ENCODE measurements at regions not wholly inside any gene's neighbourhood (a gene's known extent, or its start where the extent isn't known, plus 50 kb on each side); places are given as distances from the start of the nearest gene placed in this dataset.
"Not testable (repeated sequence)": the region's sequence is repeated elsewhere in the genome, so short reads cannot be mapped to it uniquely, and the experiment has no call there.

DNA sequence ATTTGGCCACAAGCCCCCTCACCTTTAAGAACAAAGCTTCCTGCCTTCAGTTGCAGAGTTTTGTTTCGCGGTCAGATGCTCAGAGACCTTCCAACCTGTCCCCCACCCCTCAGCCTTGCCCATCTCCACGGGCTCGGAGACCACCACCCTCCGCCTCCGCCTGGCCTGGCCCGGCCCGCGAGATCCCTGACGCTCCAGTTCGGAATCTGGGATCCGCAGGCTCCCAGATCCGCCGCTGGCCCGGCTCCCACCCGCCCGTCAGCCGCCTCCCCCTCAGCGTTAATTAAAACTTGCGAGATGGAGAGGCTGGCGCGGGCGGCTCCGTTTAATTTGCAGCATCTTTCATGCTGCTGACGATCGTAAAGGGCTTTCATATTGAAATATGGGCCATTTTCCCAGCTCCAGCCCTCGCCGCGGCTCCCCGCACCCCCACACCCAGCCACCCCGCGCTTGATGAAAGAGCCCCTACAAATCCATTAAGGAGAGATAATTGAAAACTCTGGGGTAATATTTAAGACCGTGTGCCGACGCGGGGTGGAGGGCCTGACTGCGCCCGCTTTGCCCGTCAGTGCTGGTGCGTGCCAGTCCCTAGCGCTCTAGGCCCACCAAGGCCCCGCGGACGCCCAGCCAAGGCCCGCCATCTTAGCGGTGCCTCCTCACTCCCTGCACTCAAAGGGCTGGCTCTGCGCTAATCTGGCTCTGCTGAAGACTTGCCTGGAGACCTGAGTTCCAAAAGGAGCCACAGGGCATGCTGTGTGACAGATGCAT, 940.7 kb upstream of the DEFB115 start:
- TF ChIP-seq, protein P1, sequence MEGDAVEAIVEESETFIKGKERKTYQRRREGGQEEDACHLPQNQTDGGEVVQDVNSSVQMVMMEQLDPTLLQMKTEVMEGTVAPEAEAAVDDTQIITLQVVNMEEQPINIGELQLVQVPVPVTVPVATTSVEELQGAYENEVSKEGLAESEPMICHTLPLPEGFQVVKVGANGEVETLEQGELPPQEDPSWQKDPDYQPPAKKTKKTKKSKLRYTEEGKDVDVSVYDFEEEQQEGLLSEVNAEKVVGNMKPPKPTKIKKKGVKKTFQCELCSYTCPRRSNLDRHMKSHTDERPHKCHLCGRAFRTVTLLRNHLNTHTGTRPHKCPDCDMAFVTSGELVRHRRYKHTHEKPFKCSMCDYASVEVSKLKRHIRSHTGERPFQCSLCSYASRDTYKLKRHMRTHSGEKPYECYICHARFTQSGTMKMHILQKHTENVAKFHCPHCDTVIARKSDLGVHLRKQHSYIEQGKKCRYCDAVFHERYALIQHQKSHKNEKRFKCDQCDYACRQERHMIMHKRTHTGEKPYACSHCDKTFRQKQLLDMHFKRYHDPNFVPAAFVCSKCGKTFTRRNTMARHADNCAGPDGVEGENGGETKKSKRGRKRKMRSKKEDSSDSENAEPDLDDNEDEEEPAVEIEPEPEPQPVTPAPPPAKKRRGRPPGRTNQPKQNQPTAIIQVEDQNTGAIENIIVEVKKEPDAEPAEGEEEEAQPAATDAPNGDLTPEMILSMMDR (IDR thresholded peaks at IDR 0.05; ENCODE audit: low read depth, low read length), result not testable (repeated sequence)
- not testable (repeated sequence) for TF ChIP-seq EZH2phosphoT487 (IDR thresholded peaks at IDR 0.05; ENCODE audit: low read depth)

Measured in OCI-LY3 (cell line).